Upper lobe of left lung (tissue), 4 donors: ENCODE measurements at regions not wholly inside any gene's neighbourhood (a gene's known extent, or its start where the extent isn't known, plus 50 kb on each side); places are given as distances from the start of the nearest gene placed in this dataset.

Source experiments
- POLR2AphosphoS5 ChIP-seq, 2 donors: sonication (generic); formaldehyde crosslinking; IDR thresholded peaks; one replicate each; pipeline ENCODE4 v1.5.1; 2017; ENCODE audit warnings: antibody characterized with exemption in 2 of 2
- TF ChIP-seq, protein P1 (sequence below), 6 experiments: fragments of 450-650 bp in 4 of 6; fragments of 200-600 bp in 2 of 6; sonication (generic) in 2 of 6; IDR thresholded peaks; one replicate each; pipeline ENCODE4 v1.5.1; 2016 to 2019; ENCODE audit warnings: antibody characterized with exemption in 6 of 6

DNA sequence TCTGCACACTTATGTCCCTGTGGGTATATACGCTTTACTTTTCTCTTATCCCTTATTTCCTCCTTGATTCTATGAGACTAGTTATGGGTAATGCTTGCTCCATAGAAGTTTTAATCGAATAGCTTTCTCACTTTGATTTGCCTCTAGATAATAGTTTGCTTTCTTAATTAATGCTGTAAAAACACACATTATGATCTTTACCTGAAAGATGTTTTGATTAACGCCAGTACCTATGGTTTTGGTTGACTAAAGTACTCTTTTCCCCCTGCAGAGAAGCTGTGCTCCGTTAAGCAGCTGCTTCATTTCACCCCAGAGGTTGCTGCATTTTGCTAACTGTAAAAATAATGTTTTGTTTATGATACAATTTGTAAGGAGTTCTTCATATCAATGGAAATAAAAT is 362.3 kb downstream of the FLRT2 start:
- TF ChIP-seq, protein P1, sequence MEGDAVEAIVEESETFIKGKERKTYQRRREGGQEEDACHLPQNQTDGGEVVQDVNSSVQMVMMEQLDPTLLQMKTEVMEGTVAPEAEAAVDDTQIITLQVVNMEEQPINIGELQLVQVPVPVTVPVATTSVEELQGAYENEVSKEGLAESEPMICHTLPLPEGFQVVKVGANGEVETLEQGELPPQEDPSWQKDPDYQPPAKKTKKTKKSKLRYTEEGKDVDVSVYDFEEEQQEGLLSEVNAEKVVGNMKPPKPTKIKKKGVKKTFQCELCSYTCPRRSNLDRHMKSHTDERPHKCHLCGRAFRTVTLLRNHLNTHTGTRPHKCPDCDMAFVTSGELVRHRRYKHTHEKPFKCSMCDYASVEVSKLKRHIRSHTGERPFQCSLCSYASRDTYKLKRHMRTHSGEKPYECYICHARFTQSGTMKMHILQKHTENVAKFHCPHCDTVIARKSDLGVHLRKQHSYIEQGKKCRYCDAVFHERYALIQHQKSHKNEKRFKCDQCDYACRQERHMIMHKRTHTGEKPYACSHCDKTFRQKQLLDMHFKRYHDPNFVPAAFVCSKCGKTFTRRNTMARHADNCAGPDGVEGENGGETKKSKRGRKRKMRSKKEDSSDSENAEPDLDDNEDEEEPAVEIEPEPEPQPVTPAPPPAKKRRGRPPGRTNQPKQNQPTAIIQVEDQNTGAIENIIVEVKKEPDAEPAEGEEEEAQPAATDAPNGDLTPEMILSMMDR (IDR thresholded peaks at IDR 0.05): no peak
- TF ChIP-seq POLR2AphosphoS5 (IDR thresholded peaks at IDR 0.05): no peak
